Mucosa of descending colon (tissue), 3 donors: ENCODE measurements at regions not wholly inside any gene's neighbourhood (a gene's known extent, or its start where the extent isn't known, plus 50 kb on each side); places are given as distances from the start of the nearest gene placed in this dataset.

Experiments
- ATAC-seq: fragments of 200-7000 bp; cut with Tn5 transposase; one replicate; pipeline ENCODE4 v1.9.1; 2020; ENCODE audit warnings: mild to moderate bottlenecking, moderate library complexity
- DNase-seq, 3 donors: peaks; one replicate each; pipeline ENCODE4 v3.0.0-alpha.2; 2020
- H3K36me3 ChIP-seq: fragments of 200-600 bp; one replicate; pipeline ENCODE4 v1.8.0; 2021; ENCODE audit warnings: low read depth, mild to moderate bottlenecking
- H3K4me1 ChIP-seq: fragments of 200-600 bp; one replicate; pipeline ENCODE4 v1.8.0; 2021; ENCODE audit warnings: low read depth, mild to moderate bottlenecking
- H3K4me3 ChIP-seq: fragments of 200-600 bp; one replicate; pipeline ENCODE4 v1.8.0; 2021; ENCODE audit warnings: mild to moderate bottlenecking
- H3K9me3 ChIP-seq: fragments of 200-600 bp; one replicate; pipeline ENCODE4 v1.8.0; 2021; ENCODE audit warnings: mild to moderate bottlenecking
- CTCF ChIP-seq: fragments of 200-600 bp; IDR thresholded peaks from one replicate; pipeline ENCODE4 v1.8.0; 2022; ENCODE audit warnings: antibody characterized with exemption, mild to moderate bottlenecking
- intact Hi-C, 2 donors: fragments of 100-400 bp; cut with DNase I in 1 of 2; cut with micrococcal nuclease in 1 of 2; formaldehyde crosslinking; loops; one replicate each; pipeline versions ENCODE4 v1.11.0 to v1.11.1; 2022; cut with DNase I, micrococcal nuclease
- donor health status: DM: no; HTN: no; CAD: no; lungs with moderate emphysema.
- donor health status: DM: no; HTN: no; CAD: no.
- donor health status: DM: no; HTN: yes; CAD: no.

- H3K4me1 ChIP-seq = no peaks in the 10 kb centered on the region
- no peaks in the 10 kb centered on the region for H3K9me3 ChIP-seq
- no peak for TF ChIP-seq CTCF
- H3K36me3 ChIP-seq = no peaks in the 10 kb centered on the region
- DNase-seq (no peak), ATAC-seq (no peak)
- no peak overlapping the region for H3K4me3 ChIP-seq
- intact Hi-C loops = no loop called here
Measured at GRCh38 chr6:144534180-144534579, 249.0 kb downstream of the UTRN start.

- Histone ChIP-seq H3K36me3 (no peaks in the 10 kb centered on the region), H3K9me3 (no peaks in the 10 kb centered on the region), H3K4me1 (no peaks in the 10 kb centered on the region), H3K4me3 (no peak overlapping the region)
- no peak for ATAC-seq
- no peak for TF ChIP-seq CTCF
- no peak for DNase-seq
- intact Hi-C loops = no loop called here
Measured at GRCh38 chr6:144535630-144536029, 250.5 kb downstream of the UTRN start.

GRCh38 chr6:144536079-144536478 lies 250.9 kb downstream of the UTRN start:
- Histone ChIP-seq H3K9me3 (no peaks in the 10 kb centered on the region), H3K4me3 (no peak overlapping the region), H3K36me3 (no peaks in the 10 kb centered on the region), H3K4me1 (no peaks in the 10 kb centered on the region)
- TF ChIP-seq CTCF = no peak
- DNase-seq (no peak), ATAC-seq (no peak)
- intact Hi-C loops = no loop called here

GRCh38 chr6:144543006-144543871 lies 258.1 kb downstream of the UTRN start:
- H3K36me3 ChIP-seq = no peaks in the 10 kb centered on the region
- DNase-seq (no peak), ATAC-seq (no peak)
- no peak overlapping the region for H3K4me3 ChIP-seq
- H3K9me3 ChIP-seq = no peaks in the 10 kb centered on the region
- intact Hi-C loops = no loop called here
- TF ChIP-seq CTCF = no peak
- H3K4me1 ChIP-seq = no peaks in the 10 kb centered on the region

GRCh38 chr6:144544266-144544830 lies 259.2 kb downstream of the UTRN start:
- intact Hi-C loops = no loop called here
- DNase-seq = no peak

More at GRCh38 chr6:144544266-144544830, 259.2 kb downstream of the UTRN start:
- no peak overlapping the region for H3K4me3 ChIP-seq
- ATAC-seq = no peak
- H3K4me1 ChIP-seq = no peaks in the 10 kb centered on the region
- H3K9me3 ChIP-seq = no peaks in the 10 kb centered on the region
- no peaks in the 10 kb centered on the region for H3K36me3 ChIP-seq
- TF ChIP-seq CTCF = no peak
